CD14-positive monocyte (primary cell): ENCODE measurements at regions not wholly inside any gene's neighbourhood (a gene's known extent, or its start where the extent isn't known, plus 50 kb on each side); places are given as distances from the start of the nearest gene placed in this dataset.

Experiments used
- DNase-seq, 3 donors: peaks; one replicate each; pipeline ENCODE4 v3.0.0-alpha.2; 2011 to 2022
- H2AFZ ChIP-seq: 2 replicates; pipeline ENCODE4 v1.6.0; 2012; ENCODE audit warnings: mild to moderate bottlenecking, low read depth, low read length, inconsistent platforms; ENCODE audit not compliant: insufficient read depth, poor library complexity, severe bottlenecking
- H3K27ac ChIP-seq, 2 donors: 1 replicate in 1 of 2; 2 replicates in 1 of 2; pipeline ENCODE4 v1.5.1; 2012 to 2013; ENCODE audit warnings: low read length in 2 of 2, control low read depth in 1 of 2, inconsistent platforms in 1 of 2, low read depth in 1 of 2, mild to moderate bottlenecking in 1 of 2
- H3K27me3 ChIP-seq, 2 donors: one replicate each; pipeline versions ENCODE4 v1.6.0 to v1.6.1; 2011 to 2013; ENCODE audit warnings: low read length in 2 of 2; ENCODE audit not compliant: control insufficient read depth in 2 of 2, insufficient read depth in 2 of 2
- H3K36me3 ChIP-seq, 2 donors: replicated peaks in 1 of 2; 1 replicate in 1 of 2; 2 replicates in 1 of 2; pipeline versions ENCODE4 v1.5.1 to v1.6.1; 2012 to 2013; ENCODE audit warnings: low read length in 2 of 2, control low read depth in 1 of 2, inconsistent platforms in 1 of 2, mild to moderate bottlenecking in 1 of 2; ENCODE audit not compliant: insufficient read depth in 2 of 2, control insufficient read depth in 1 of 2
- H3K4me1 ChIP-seq, 2 donors: 1 replicate in 1 of 2; 2 replicates in 1 of 2; pipeline versions ENCODE4 v1.5.1 to v1.6.1; 2012 to 2013; ENCODE audit warnings: low read length in 2 of 2, control low read depth in 1 of 2, inconsistent platforms in 1 of 2, mild to moderate bottlenecking in 1 of 2, moderate library complexity in 1 of 2; ENCODE audit not compliant: insufficient read depth in 2 of 2, control insufficient read depth in 1 of 2
- H3K4me2 ChIP-seq: replicated peaks from 2 replicates; pipeline ENCODE3; 2012; ENCODE audit warnings: low read length, moderate library complexity, mild to moderate bottlenecking; ENCODE audit not compliant: poor library complexity, severe bottlenecking; ENCODE audit errors: extremely low read depth
- H3K4me3 ChIP-seq, 3 experiments: fragments of 200-600 bp in 1 of 3; sonication (generic) in 1 of 3; replicated peaks in 1 of 3; 1 replicate in 2 of 3; 2 replicates in 1 of 3; pipeline ENCODE4 v1.5.1; 2011 to 2013; ENCODE audit warnings: low read length in 3 of 3, mild to moderate bottlenecking in 3 of 3, control low read depth in 2 of 3, low read depth in 2 of 3, inconsistent platforms in 1 of 3, moderate library complexity in 1 of 3
- H3K79me2 ChIP-seq: 2 replicates; pipeline ENCODE4 v1.6.0; 2012; ENCODE audit warnings: mild to moderate bottlenecking, control low read depth, inconsistent platforms, low read length, moderate library complexity; ENCODE audit not compliant: insufficient read depth
- H3K9ac ChIP-seq: 2 replicates; pipeline ENCODE4 v1.6.0; 2017; ENCODE audit warnings: low read length, mild to moderate bottlenecking; ENCODE audit not compliant: insufficient read depth, poor library complexity, severe bottlenecking
- H3K9me3 ChIP-seq, 2 donors: replicated peaks in 1 of 2; 1 replicate in 1 of 2; 2 replicates in 1 of 2; pipeline versions ENCODE4 v1.5.1 to v1.6.1; 2012 to 2013; ENCODE audit warnings: low read length in 2 of 2, control low read depth in 1 of 2; ENCODE audit not compliant: control insufficient read depth in 1 of 2, insufficient read depth in 1 of 2
- H4K20me1 ChIP-seq: 2 replicates; pipeline ENCODE4 v1.6.0; 2012; ENCODE audit warnings: mild to moderate bottlenecking, low read length, control low read depth, moderate library complexity; ENCODE audit not compliant: insufficient read depth
- H3K27ac Mint-ChIP-seq, 7 donors: one replicate each; pipeline ENCODE4 v1.8.0; 2020; ENCODE audit warnings: mild to moderate bottlenecking in 7 of 7, mixed read lengths in 7 of 7, moderate library complexity in 6 of 7, inconsistent platforms in 2 of 7
- H3K27me3 Mint-ChIP-seq, 3 donors: one replicate each; pipeline ENCODE4 v1.8.0; 2021 to 2022; ENCODE audit warnings: low read depth in 3 of 3, mild to moderate bottlenecking in 3 of 3, mixed read lengths in 3 of 3, moderate library complexity in 3 of 3, inconsistent platforms in 1 of 3
- H3K36me3 Mint-ChIP-seq, 2 donors: one replicate each; pipeline ENCODE4 v1.8.0; 2020; ENCODE audit warnings: mixed read lengths in 2 of 2, inconsistent platforms in 1 of 2, mild to moderate bottlenecking in 1 of 2
- H3K4me1 Mint-ChIP-seq: one replicate; pipeline ENCODE4 v1.8.0; 2020; ENCODE audit warnings: mild to moderate bottlenecking, mixed read lengths
- H3K4me3 Mint-ChIP-seq, 2 donors: one replicate each; pipeline ENCODE4 v1.8.0; 2020; ENCODE audit warnings: mild to moderate bottlenecking in 2 of 2, mixed read lengths in 2 of 2, moderate library complexity in 1 of 2
- H3K9me3 Mint-ChIP-seq, 7 donors: one replicate each; pipeline ENCODE4 v1.8.0; 2020 to 2022; ENCODE audit warnings: mixed read lengths in 7 of 7, mild to moderate bottlenecking in 6 of 7, moderate library complexity in 6 of 7, inconsistent platforms in 2 of 7
- WGBS: methylation state at CpG from one replicate; pipeline ENCODE4 v1.1.5; 2013; ENCODE audit warnings: missing lambda C conversion rate; ENCODE audit not compliant: insufficient coverage; 5-methylcytosine and 5-hydroxymethylcytosine counted together
- intact Hi-C, 2 donors: fragments of 100-400 bp; cut with micrococcal nuclease; formaldehyde crosslinking; loops; one replicate each; pipeline versions ENCODE4 v1.15.0 to v1.15.1; 2023
- TF ChIP-seq, protein P1 (sequence below): fragments of 200-600 bp; IDR thresholded peaks from one replicate; pipeline ENCODE4 v1.8.0; 2022; ENCODE audit warnings: antibody characterized with exemption, mild to moderate bottlenecking

DNA sequence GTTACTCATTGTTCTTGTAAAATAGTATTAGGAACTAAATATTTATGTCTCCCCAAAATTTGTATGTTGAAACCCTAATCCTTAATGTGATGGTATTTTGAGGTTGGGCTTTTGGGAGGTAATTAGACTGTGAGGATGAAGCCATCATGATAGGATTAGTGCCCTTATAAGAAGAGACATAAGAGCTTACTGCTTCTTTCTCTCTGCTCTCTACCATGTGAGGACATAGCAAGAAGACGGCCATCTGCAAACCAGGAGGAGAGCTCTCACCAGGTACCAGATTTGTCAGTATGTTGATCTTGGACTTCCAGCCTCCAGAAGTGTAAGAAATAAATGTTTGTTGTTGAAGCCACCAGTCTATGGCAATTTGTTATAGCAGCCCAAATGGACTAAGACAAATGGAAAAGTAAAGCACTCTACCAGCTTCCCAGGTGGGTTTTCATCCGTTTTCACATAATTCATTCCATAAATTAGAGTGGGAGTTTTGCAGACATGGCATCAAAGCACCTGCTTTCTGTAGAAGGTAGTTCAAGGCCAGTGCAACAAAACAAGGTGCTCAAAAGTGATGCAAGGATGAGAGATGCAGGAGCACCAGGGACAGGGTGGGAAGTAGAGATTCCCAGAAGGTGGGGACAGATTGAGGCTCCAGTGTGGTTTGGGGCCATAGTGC lies 70.7 kb downstream of the MYCN start:
- TF ChIP-seq, protein P1, sequence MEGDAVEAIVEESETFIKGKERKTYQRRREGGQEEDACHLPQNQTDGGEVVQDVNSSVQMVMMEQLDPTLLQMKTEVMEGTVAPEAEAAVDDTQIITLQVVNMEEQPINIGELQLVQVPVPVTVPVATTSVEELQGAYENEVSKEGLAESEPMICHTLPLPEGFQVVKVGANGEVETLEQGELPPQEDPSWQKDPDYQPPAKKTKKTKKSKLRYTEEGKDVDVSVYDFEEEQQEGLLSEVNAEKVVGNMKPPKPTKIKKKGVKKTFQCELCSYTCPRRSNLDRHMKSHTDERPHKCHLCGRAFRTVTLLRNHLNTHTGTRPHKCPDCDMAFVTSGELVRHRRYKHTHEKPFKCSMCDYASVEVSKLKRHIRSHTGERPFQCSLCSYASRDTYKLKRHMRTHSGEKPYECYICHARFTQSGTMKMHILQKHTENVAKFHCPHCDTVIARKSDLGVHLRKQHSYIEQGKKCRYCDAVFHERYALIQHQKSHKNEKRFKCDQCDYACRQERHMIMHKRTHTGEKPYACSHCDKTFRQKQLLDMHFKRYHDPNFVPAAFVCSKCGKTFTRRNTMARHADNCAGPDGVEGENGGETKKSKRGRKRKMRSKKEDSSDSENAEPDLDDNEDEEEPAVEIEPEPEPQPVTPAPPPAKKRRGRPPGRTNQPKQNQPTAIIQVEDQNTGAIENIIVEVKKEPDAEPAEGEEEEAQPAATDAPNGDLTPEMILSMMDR, result no peak
- peaks cover 0 to 10% (median 0%) of the 10 kb centered on the region in 7 donors for H3K9me3 Mint-ChIP-seq
- Histone ChIP-seq H3K9ac (no peak overlapping the region), H3K4me3 (no peak overlapping the region), H3K79me2 (no peaks in the 10 kb centered on the region), H3K4me2 (no peak overlapping the region), H4K20me1 (no peaks in the 10 kb centered on the region), H3K27me3 (peaks cover 14 to 46% of the 10 kb centered on the region in 2 donors), H3K9me3 (peaks cover 0 to 10% of the 10 kb centered on the region in 2 donors), H3K4me1 (peaks cover 8 to 12% of the 10 kb centered on the region in 2 donors), H2AFZ (no peak overlapping the region), H3K27ac (no peak overlapping the region), H3K36me3 (no peaks in the 10 kb centered on the region)
- peaks cover 8 to 39% (median 30%) of the 10 kb centered on the region in 3 donors for H3K27me3 Mint-ChIP-seq
- intact Hi-C loops, result no loop called here
- DNase-seq, result no peak
- peaks cover 20% of the 10 kb centered on the region for H3K4me1 Mint-ChIP-seq
- no CpG with 5 or more reads among the region's 2 CpGs for WGBS
- no peak overlapping the region for H3K27ac Mint-ChIP-seq
- H3K4me3 Mint-ChIP-seq, result no peak overlapping the region
- no peaks in the 10 kb centered on the region for H3K36me3 Mint-ChIP-seq

DNA sequence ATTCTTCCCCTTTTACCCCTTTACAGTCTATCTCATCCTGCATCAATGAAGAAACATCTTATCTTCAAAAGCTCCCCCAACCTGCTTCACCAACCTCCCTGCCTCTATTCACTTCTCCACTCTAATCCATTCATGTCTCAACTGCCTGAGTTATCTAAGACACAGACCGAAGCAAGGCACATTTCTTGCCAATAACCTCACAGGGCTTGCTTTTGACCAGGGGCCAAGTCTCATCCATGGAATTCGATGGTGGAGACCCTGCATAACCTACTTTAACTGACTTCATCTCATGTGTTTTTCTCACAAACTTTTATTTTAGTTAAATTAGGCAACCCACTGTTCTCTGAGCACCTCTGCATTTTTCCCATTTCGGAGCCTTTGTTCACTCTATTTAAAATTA lies 69.7 kb downstream of the MYCN start:
- Mint-ChIP-seq H3K9me3 (peaks cover 0 to 10% (median 5%) of the 10 kb centered on the region in 7 donors), H3K27me3 (peaks cover 8 to 36% (median 30%) of the 10 kb centered on the region in 3 donors), H3K4me1 (peaks cover 30% of the 10 kb centered on the region), H3K36me3 (no peaks in the 10 kb centered on the region), H3K4me3 (no peak overlapping the region), H3K27ac (no peak overlapping the region)
- Histone ChIP-seq H3K9ac (no peak overlapping the region), H3K27ac (no peak overlapping the region), H2AFZ (no peak overlapping the region), H3K27me3 (peaks cover 14 to 39% of the 10 kb centered on the region in 2 donors), H3K4me1 (peaks cover 17 to 23% of the 10 kb centered on the region in 2 donors), H3K79me2 (no peaks in the 10 kb centered on the region), H3K4me2 (no peak overlapping the region), H3K4me3 (no peak overlapping the region), H3K36me3 (no peaks in the 10 kb centered on the region), H3K9me3 (peaks cover 0 to 10% of the 10 kb centered on the region in 2 donors), H4K20me1 (no peaks in the 10 kb centered on the region)
- DNase-seq, result no peak
- TF ChIP-seq, protein P1, result no peak
- WGBS, result 100% methylated on average over 2 of the region's 3 CpGs
- intact Hi-C loops, result no loop called here
